Upper lobe of right lung (tissue), 1 donor: ENCODE measurements at regions not wholly inside any gene's neighbourhood (a gene's known extent, or its start where the extent isn't known, plus 50 kb on each side); places are given as distances from the start of the nearest gene placed in this dataset.

Experiments
- ATAC-seq: fragments of 200-7000 bp; cut with Tn5 transposase; one replicate; pipeline ENCODE4 v1.9.1; 2020; ENCODE audit warnings: mild to moderate bottlenecking, moderate library complexity
- DNase-seq: peaks from one replicate; pipeline ENCODE4 v3.0.0-alpha.2; 2020
- H3K27ac ChIP-seq: fragments of 200-600 bp; one replicate; pipeline ENCODE4 v1.8.0; 2022
- H3K27me3 ChIP-seq: fragments of 200-600 bp; one replicate; pipeline ENCODE4 v1.8.0; 2022; ENCODE audit warnings: mild to moderate bottlenecking
- H3K36me3 ChIP-seq: fragments of 200-600 bp; one replicate; pipeline ENCODE4 v1.8.0; 2022
- H3K4me1 ChIP-seq: fragments of 200-600 bp; one replicate; pipeline ENCODE4 v1.8.0; 2022
- H3K4me3 ChIP-seq: fragments of 200-600 bp; one replicate; pipeline ENCODE4 v1.8.0; 2022; ENCODE audit warnings: mild to moderate bottlenecking
- H3K9me3 ChIP-seq: fragments of 200-600 bp; one replicate; pipeline ENCODE4 v1.8.0; 2022
- CTCF ChIP-seq: fragments of 200-600 bp; IDR thresholded peaks from one replicate; pipeline ENCODE4 v1.8.0; 2022; ENCODE audit warnings: antibody characterized with exemption
- intact Hi-C: fragments of 100-400 bp; cut with DNase I; formaldehyde crosslinking; loops from one replicate; pipeline ENCODE4 v1.11.0; 2022
- donor health status: DM: no; HTN: yes; CAD: no; lungs with severe emphysema.

GRCh38 chr2:19556648-19557047, 198.2 kb upstream of the OSR1 start:
- Histone ChIP-seq H3K4me1 (no peaks in the 10 kb centered on the region), H3K36me3 (no peaks in the 10 kb centered on the region), H3K27me3 (no peaks in the 10 kb centered on the region), H3K9me3 (no peaks in the 10 kb centered on the region), H3K27ac (no peak overlapping the region), H3K4me3 (no peak overlapping the region)
- intact Hi-C loops = no loop called here
- DNase-seq (no peak), ATAC-seq (no peak)
- TF ChIP-seq CTCF = no peak

GRCh38 chr2:19554520-19554919, 196.1 kb upstream of the OSR1 start:
- intact Hi-C loops = no loop called here

GRCh38 chr2:19552270-19552669, 193.8 kb upstream of the OSR1 start:
- no peak for DNase-seq
- no peak for ATAC-seq
- intact Hi-C loops = no loop called here

More at GRCh38 chr2:19554520-19554919, 196.1 kb upstream of the OSR1 start:
- Histone ChIP-seq H3K27me3 (no peaks in the 10 kb centered on the region), H3K27ac (no peak overlapping the region), H3K9me3 (no peaks in the 10 kb centered on the region), H3K36me3 (no peaks in the 10 kb centered on the region), H3K4me3 (no peak overlapping the region), H3K4me1 (no peaks in the 10 kb centered on the region)
- ATAC-seq (no peak), DNase-seq (no peak)
- TF ChIP-seq CTCF = no peak

GRCh38 chr2:19550750-19551149, 192.3 kb upstream of the OSR1 start:
- TF ChIP-seq CTCF = no peak
- H3K4me1 ChIP-seq = no peaks in the 10 kb centered on the region
- no peaks in the 10 kb centered on the region for H3K36me3 ChIP-seq
- no peaks in the 10 kb centered on the region for H3K9me3 ChIP-seq
- no peak for ATAC-seq
- intact Hi-C loops = no loop called here
- H3K27ac ChIP-seq = no peak overlapping the region
- no peaks in the 10 kb centered on the region for H3K27me3 ChIP-seq
- DNase-seq = no peak
- H3K4me3 ChIP-seq = no peak overlapping the region

More at GRCh38 chr2:19552270-19552669, 193.8 kb upstream of the OSR1 start:
- Histone ChIP-seq H3K36me3 (no peaks in the 10 kb centered on the region), H3K27me3 (no peaks in the 10 kb centered on the region), H3K4me3 (no peak overlapping the region), H3K9me3 (no peaks in the 10 kb centered on the region), H3K27ac (no peak overlapping the region), H3K4me1 (no peaks in the 10 kb centered on the region)
- no peak for TF ChIP-seq CTCF

GRCh38 chr2:19549821-19550220, 191.4 kb upstream of the OSR1 start:
- ATAC-seq = no peak
- TF ChIP-seq CTCF = no peak

GRCh38 chr2:19548116-19548515, 189.7 kb upstream of the OSR1 start:
- no peaks in the 10 kb centered on the region for H3K9me3 ChIP-seq
- no peak overlapping the region for H3K4me3 ChIP-seq
- intact Hi-C loops = no loop called here
- ATAC-seq (no peak), DNase-seq (no peak)
- no peaks in the 10 kb centered on the region for H3K4me1 ChIP-seq
- no peak overlapping the region for H3K27ac ChIP-seq
- TF ChIP-seq CTCF = no peak
- no peaks in the 10 kb centered on the region for H3K27me3 ChIP-seq
- no peaks in the 10 kb centered on the region for H3K36me3 ChIP-seq

More at GRCh38 chr2:19549821-19550220, 191.4 kb upstream of the OSR1 start:
- no peaks in the 10 kb centered on the region for H3K36me3 ChIP-seq
- intact Hi-C loops = no loop called here
- no peak for DNase-seq
- no peak overlapping the region for H3K27ac ChIP-seq
- no peaks in the 10 kb centered on the region for H3K4me1 ChIP-seq
- no peaks in the 10 kb centered on the region for H3K9me3 ChIP-seq
- no peak overlapping the region for H3K4me3 ChIP-seq
- no peaks in the 10 kb centered on the region for H3K27me3 ChIP-seq
